ENCODE measurements at regions not wholly inside any gene's neighbourhood (a gene's known extent, or its start where the extent isn't known, plus 50 kb on each side); places are given as distances from the start of the nearest gene placed in this dataset.

GRCh38 chr2:212596688-212597087, 58.1 kb upstream of the ERBB4 start:
- no peak overlapping the region for H3K27ac ChIP-seq
- TF ChIP-seq CTCF (conservative IDR thresholded peaks at IDR 0.05; ENCODE audit: low read depth), result no peak
- no peak for DNase-seq (ENCODE audit: low spot score)
- POLR2A ChIA-PET (ENCODE audit: low non-redundant PET), result no interaction called here
- CTCF ChIA-PET, result no interaction called here

- no peak overlapping the region for H3K27ac ChIP-seq
- POLR2A ChIA-PET (ENCODE audit: low non-redundant PET), result no interaction called here
- no peak for DNase-seq (ENCODE audit: low spot score)
- CTCF ChIA-PET, result no interaction called here
- no peak for TF ChIP-seq CTCF (conservative IDR thresholded peaks at IDR 0.05; ENCODE audit: low read depth)
Observed at GRCh38 chr2:212596276-212596675, 57.7 kb upstream of the ERBB4 start.

GRCh38 chr2:212595036-212595654, 56.5 kb upstream of the ERBB4 start:
- peak; percentile 68 for TF ChIP-seq CTCF (conservative IDR thresholded peaks at IDR 0.05; ENCODE audit: low read depth)
- POLR2A ChIA-PET (ENCODE audit: low non-redundant PET), result no interaction called here
- H3K27ac ChIP-seq, result no peak overlapping the region
- CTCF ChIA-PET, result interaction anchor here (0.6 to 1.0 kb wide), 2 partner anchors 10 to 28 kb away, joined by 3 to 4 read pairs; no protein-coding TSS in a partner anchor
- peak; percentile 33 for DNase-seq (ENCODE audit: low spot score)

GRCh38 chr2:212592695-212593094, 54.1 kb upstream of the ERBB4 start:
- DNase-seq (ENCODE audit: low spot score), result peak; percentile 7
- no peak for TF ChIP-seq CTCF (conservative IDR thresholded peaks at IDR 0.05; ENCODE audit: low read depth)
- H3K27ac ChIP-seq, result no peak overlapping the region
- ChIA-PET POLR2A (ENCODE audit: low non-redundant PET) (no interaction called here), CTCF (interaction anchor here (0.6 kb wide), 1 partner anchor 608 kb away, joined by 5 read pairs; no protein-coding TSS in a partner anchor)

All from RWPE1 (cell line).